ENCODE measurements at regions not wholly inside any gene's neighbourhood (a gene's known extent, or its start where the extent isn't known, plus 50 kb on each side); places are given as distances from the start of the nearest gene placed in this dataset.

DNA sequence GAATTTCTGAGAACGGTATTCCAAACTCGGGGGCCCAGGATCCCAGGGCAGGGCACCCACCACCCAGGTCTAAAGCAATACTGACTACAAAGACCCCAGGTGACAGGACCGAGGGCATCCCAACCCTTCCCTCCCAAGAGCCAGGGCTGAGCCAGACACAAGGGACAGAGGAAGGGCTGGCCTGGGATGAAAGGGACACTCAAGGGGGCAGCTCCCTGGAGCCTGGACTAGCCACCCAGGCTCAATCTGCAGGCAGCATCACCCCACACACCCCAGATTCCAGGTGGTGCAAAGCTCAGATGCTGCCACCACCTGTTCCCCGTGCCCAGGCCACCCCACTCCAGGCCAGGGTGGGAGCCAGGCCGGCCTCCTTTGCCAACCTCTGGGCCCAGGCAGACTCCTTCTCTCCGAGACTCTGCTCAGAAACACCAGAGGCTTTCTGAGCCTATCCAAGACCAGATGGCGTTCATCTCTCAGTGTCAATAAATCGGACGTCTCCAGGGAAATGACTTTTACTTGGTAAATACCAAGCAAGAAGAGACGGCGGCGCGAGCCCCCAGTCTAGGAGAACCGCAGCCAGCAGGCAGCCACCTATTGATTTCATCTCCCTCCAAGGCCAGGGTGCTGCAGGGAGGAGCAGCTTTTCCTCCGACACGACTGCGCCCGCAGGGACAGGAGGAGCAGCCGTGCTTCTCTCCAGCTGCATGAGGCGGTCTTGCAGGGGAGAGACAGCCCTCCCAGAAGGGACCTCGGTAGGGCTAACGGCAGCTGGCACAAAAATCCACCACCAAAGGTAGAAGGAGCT, 94.1 kb upstream of the ADAMTS2 start:
- TF ChIP-seq GATA3 (IDR thresholded peaks at IDR 0.05; ENCODE audit: low read depth, low read length) (no peak), GATA2 (IDR thresholded peaks at IDR 0.05; ENCODE audit: low read depth, low read length) (no peak)

DNA sequence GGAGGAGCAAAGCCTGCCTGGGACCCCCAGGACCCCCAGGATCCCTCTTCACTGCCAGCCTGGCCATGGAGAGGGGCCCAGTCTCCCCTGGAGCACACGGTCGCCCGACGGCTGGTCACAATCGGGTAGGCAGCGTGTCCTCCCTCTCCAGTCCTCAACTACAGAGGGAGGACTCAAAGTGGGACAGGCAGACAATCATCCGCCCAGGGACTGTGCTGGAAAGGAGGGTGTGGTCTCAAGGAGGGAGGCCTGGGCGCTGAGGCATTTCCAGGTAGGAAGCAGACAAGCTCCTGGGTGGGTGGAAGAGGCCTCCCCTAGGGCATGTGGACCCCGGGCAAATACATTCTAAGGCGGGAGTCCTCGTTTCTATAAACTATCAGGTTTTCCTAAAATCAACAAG, 93.2 kb upstream of the ADAMTS2 start:
- TF ChIP-seq GATA2 (IDR thresholded peaks at IDR 0.05; ENCODE audit: low read depth, low read length) (no peak), GATA3 (IDR thresholded peaks at IDR 0.05; ENCODE audit: low read depth, low read length) (no peak)

GRCh38 chr5:179438011-179438441, 92.8 kb upstream of the ADAMTS2 start:
- TF ChIP-seq GATA3 (IDR thresholded peaks at IDR 0.05; ENCODE audit: low read depth, low read length), result no peak
- TF ChIP-seq GATA2 (IDR thresholded peaks at IDR 0.05; ENCODE audit: low read depth, low read length), result peak; percentile 77

GRCh38 chr5:179437341-179438001, 92.2 kb upstream of the ADAMTS2 start:
- no peak for TF ChIP-seq GATA2 (IDR thresholded peaks at IDR 0.05; ENCODE audit: low read depth, low read length)
- no peak for TF ChIP-seq GATA3 (IDR thresholded peaks at IDR 0.05; ENCODE audit: low read depth, low read length)

DNA sequence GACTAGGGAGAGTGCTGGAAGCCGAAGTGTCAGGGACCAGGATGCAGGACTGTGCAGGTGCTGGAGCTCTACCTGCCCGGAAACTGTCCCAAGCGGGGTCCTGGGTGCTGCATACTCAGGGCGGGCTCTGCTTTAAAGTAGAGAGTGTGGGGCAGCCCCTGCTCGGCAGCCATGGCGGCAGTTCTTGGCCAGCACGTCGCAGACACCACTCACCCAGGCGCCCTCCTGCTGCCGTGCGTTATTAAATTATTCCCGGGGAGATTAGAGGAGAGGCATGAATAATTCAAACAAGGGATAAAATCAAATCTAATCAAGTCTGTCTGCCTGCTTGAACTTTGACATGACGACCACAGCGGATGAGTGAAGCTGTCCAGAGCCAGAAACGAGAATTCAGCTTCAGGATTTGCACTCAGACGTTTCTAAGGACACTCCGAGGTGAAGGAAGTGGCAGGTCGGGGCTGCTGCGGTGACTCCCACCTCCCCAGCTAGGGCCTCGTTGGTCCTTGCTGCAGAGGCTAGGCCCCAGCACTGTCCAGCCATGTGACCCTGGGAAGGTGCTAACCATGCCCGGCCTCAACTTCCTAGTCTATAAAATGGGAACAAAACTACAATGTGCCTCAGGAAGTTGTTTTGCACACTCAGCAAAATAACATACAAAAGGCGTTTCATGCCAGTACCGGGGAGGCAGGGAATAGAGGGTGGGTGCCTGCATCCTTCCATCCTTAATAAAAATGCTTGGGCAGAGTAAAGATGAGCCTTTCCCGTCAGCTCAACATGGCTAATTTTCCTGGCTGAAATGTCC, 91.3 kb upstream of the ADAMTS2 start:
- TF ChIP-seq GATA2 (IDR thresholded peaks at IDR 0.05; ENCODE audit: low read depth, low read length), result peak; percentile 98
- TF ChIP-seq GATA3 (IDR thresholded peaks at IDR 0.05; ENCODE audit: low read depth, low read length), result peak; percentile 79

DNA sequence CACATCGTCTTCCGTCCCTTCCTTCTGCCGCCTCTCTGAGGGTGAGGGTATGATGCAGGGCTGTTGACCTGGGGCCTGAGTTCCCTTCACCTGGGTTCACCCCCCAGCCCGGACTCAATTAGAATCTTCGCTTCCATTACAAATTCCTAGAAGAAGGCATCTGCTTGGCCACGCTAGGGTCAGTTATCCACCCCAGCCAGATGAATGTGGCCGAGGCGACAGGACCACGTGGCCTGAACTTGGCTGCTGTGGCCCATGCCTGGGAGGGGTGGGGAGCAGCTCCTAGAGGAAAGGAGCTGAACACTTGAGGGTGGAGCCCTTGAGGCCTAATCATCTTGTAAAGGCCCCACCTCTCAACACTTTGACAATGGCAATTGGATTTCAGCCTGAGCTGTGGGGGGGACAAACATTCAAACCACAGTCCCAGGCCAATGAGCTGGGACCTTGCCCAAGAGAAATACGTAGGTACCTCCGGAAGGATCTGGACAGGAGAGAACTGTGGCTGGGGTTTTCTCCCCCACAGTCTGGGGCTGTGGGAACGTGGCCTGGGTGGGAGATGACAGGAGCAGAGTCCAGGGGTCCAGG, 90.6 kb upstream of the ADAMTS2 start:
- TF ChIP-seq GATA2 (IDR thresholded peaks at IDR 0.05; ENCODE audit: low read depth, low read length), result no peak
- TF ChIP-seq GATA3 (IDR thresholded peaks at IDR 0.05; ENCODE audit: low read depth, low read length), result no peak

DNA sequence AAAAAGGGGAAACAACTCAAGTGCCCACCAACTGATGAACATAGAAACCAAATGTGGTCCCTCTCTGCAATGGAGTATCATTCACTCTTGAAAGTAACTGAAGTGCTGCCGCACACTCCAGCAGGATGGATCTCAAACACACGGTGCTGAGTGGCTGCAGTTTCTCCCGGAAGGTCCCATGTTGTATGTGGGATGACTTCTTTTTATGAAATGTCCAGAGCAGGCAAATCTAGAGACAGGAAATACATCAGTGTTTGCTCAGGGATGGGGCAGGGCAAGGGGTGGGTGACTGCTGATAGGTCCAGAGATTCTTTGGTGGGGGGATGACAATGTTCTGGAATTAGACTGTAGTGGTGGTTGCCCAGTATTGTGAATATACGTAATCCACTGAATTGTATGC, 89.9 kb upstream of the ADAMTS2 start:
- TF ChIP-seq GATA3 (IDR thresholded peaks at IDR 0.05; ENCODE audit: low read depth, low read length), result no peak
- TF ChIP-seq GATA2 (IDR thresholded peaks at IDR 0.05; ENCODE audit: low read depth, low read length), result no peak

- no peak for TF ChIP-seq GATA2 (IDR thresholded peaks at IDR 0.05; ENCODE audit: low read depth, low read length)
- no peak for TF ChIP-seq GATA3 (IDR thresholded peaks at IDR 0.05; ENCODE audit: low read depth, low read length)
These were observed 87.3 kb upstream of the ADAMTS2 start for GRCh38 chr5:179432547-179432946.

DNA sequence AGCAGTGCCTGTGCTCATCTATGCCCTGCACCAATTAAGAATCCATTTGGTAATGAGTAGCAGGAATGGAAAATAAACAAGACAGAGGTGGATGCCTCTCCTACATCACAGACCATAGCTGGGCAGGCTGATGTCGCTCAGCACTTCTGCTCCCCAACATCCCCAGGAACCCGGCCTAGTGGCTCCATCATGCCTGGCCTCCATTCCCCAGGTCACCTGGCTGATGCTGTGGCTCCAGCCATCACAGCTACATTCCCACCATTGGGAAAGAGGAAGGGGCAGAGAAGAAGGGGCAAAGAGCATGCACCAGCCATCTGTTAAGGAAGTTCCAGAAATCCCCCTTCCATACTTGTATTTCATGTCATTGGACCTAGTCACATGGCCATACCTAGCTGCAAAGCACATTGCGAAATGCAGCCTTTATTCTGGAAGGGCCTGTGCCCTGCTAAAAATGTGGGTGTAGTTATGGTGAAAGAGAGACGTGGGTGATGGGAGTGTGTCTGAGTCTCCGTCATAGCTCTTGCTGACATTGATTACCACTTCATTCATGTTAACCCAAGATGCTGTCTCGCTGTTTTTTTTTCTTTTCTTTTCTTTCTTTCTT, 86.1 kb upstream of the ADAMTS2 start:
- no peak for TF ChIP-seq GATA2 (IDR thresholded peaks at IDR 0.05; ENCODE audit: low read depth, low read length)
- TF ChIP-seq GATA3 (IDR thresholded peaks at IDR 0.05; ENCODE audit: low read depth, low read length), result no peak

GRCh38 chr5:179430193-179431175, 85.2 kb upstream of the ADAMTS2 start:
- TF ChIP-seq GATA2 (IDR thresholded peaks at IDR 0.05; ENCODE audit: low read depth, low read length) (no peak), GATA3 (IDR thresholded peaks at IDR 0.05; ENCODE audit: low read depth, low read length) (no peak)

DNA sequence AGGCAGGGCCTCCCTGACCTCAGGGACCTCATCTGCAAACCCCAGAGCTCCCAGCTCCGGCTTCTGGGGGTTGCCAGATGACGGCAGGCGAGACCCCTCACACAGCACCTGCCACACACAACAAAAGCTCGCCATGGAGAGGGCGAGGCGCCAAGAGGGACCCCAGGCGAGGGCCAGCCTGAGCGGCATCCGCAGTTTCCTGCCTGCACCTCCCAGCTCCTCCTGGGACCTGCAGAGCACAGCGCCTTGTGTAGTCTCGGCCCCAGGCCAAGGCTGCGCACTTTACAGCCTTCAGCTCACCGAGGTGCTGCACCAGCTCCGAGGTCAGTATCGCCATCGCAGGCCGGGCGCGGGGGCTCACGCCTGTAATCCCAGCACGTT, 82.4 kb upstream of the ADAMTS2 start:
- TF ChIP-seq GATA2 (IDR thresholded peaks at IDR 0.05; ENCODE audit: low read depth, low read length) (no peak), GATA3 (IDR thresholded peaks at IDR 0.05; ENCODE audit: low read depth, low read length) (no peak)

DNA sequence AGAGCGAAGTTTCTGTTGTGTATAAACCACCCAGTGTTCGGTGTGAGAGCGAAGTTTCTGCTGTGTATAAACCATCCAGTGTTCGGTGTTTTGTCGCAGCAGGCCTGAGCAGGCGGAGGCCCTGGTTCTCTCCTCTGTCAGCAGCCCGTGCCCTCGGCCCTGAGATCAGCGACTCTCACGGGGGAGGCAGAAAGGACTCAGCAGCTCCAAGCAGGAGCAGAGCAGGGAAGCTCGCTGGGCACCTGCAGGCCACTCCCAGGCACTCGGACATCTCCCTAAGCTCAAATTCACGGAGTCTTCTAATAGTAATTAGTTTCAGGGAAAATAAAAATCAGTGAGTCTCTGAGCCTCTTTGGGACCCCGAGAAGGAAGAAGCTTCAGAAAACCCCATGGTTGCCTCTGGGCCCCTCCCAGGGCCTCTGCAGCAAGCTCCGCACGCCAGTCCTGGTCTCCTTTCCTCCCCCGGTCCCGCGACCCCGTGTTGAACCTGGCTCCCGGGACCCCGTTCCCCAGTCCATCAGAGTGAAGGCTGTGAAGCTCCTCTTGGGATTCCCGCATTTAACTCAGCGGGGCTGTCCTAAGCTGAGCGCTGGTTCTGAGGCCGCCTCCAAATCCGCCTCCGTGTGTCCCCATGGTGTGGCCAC, 81.9 kb upstream of the ADAMTS2 start:
- no peak for TF ChIP-seq GATA2 (IDR thresholded peaks at IDR 0.05; ENCODE audit: low read depth, low read length)
- TF ChIP-seq GATA3 (IDR thresholded peaks at IDR 0.05; ENCODE audit: low read depth, low read length), result no peak
